A549 (cell line): ENCODE measurements at regions not wholly inside any gene's neighbourhood (a gene's known extent, or its start where the extent isn't known, plus 50 kb on each side); places are given as distances from the start of the nearest gene placed in this dataset.

Source experiments
- EP300 ChIP-seq, 2 experiments: fragments of >200 bp; sonication (Bioruptor Twin); formaldehyde crosslinking; IDR thresholded peaks; 2 replicates in 1 of 2; 3 replicates in 1 of 2; pipeline ENCODE4 v1.6.1; 2016 to 2017
- FOSB ChIP-seq: fragments of 250-450 bp; sonication (Bioruptor Pico); IDR thresholded peaks from 2 replicates; pipeline ENCODE4 v1.5.0; 2020; ENCODE audit warnings: mild to moderate bottlenecking, moderate library complexity
- RAD21 ChIP-seq, 2 experiments: fragments of >200 bp in 1 of 2; sonication (Bioruptor Twin) in 1 of 2; formaldehyde crosslinking in 1 of 2; IDR thresholded peaks in 1 of 2; conservative IDR thresholded peaks in 1 of 2; 2 replicates in 1 of 2; 3 replicates in 1 of 2; pipeline ENCODE4 v1.6.1; 2012 to 2018; ENCODE audit warnings: inconsistent platforms in 1 of 2
- TF ChIP-seq, protein P1 (sequence below): fragments of >200 bp; sonication (Bioruptor Twin); formaldehyde crosslinking; IDR thresholded peaks from 3 replicates; pipeline ENCODE4 v1.5.1; 2016
- TF ChIP-seq, protein P2 (sequence below): IDR thresholded peaks from 2 replicates; pipeline ENCODE4 v1.6.1; 2012

DNA sequence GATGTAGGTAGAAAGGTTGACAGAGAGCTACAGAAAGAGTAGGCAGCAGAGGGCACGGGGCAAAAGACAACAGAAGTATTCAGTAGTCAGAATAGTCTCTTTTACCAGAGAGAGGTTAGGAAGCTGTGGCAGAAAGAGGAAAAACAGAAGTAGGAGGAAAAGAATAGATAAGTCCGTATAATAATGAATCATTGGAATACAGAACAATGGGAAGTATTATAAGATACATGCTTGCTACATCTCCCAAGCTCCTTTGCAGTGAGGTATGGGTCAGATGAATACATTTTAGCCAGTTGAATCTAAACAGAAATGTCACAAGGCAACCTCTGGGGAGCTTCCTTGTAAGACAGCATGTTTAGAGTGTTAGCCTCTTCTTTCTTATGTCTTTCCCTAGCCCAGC is 570.5 kb upstream of the CITED2 start:
- TF ChIP-seq, protein P1, sequence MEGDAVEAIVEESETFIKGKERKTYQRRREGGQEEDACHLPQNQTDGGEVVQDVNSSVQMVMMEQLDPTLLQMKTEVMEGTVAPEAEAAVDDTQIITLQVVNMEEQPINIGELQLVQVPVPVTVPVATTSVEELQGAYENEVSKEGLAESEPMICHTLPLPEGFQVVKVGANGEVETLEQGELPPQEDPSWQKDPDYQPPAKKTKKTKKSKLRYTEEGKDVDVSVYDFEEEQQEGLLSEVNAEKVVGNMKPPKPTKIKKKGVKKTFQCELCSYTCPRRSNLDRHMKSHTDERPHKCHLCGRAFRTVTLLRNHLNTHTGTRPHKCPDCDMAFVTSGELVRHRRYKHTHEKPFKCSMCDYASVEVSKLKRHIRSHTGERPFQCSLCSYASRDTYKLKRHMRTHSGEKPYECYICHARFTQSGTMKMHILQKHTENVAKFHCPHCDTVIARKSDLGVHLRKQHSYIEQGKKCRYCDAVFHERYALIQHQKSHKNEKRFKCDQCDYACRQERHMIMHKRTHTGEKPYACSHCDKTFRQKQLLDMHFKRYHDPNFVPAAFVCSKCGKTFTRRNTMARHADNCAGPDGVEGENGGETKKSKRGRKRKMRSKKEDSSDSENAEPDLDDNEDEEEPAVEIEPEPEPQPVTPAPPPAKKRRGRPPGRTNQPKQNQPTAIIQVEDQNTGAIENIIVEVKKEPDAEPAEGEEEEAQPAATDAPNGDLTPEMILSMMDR: no peak
- TF ChIP-seq, protein P2, sequence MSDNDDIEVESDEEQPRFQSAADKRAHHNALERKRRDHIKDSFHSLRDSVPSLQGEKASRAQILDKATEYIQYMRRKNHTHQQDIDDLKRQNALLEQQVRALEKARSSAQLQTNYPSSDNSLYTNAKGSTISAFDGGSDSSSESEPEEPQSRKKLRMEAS: no peak
- TF ChIP-seq EP300 (IDR thresholded peaks at IDR 0.05) (no peak), RAD21 (conservative IDR thresholded peaks at IDR 0.05 in 1 of 2, IDR thresholded peaks at IDR 0.05 in 1 of 2) (no peak), FOSB (CRISPR knock-in tag) (no peak)
